NCI-H524 treated with DMSO at 0.1 percent for 48 hours (cell line): ENCODE measurements at regions not wholly inside any gene's neighbourhood (a gene's known extent, or its start where the extent isn't known, plus 50 kb on each side); places are given as distances from the start of the nearest gene placed in this dataset.

Experiments used
- DNase-seq: peaks from one replicate; lab custom pipeline; 2025; lab: John Stamatoyannopoulos, UW

DNA sequence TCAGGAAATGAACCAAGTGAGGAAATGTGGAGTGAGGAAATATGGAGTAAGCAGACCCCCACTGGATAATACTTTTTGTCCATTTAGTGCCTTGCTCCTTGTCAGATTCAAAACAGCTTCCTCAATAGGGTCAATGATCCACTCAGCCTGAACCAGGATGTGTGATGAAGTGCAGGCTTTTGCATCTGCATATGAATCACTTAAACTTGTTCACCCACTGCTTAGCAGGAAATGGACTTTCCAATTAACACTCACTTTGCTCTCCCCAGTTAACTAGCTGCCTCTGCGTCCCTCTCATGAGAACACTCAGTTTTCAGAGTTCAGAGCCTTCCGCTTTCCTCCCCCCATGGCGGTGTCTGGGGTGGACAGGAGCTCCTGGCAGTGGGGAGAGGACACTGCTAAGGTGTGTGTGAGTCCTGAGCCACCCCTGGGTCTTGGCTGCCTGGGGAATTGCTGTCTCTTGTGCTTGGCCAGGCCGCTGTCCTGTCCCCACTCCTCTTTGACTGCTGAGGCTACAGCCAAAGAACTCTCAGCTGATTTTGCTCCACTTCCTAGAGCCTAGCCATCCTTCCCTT is 621.8 kb downstream of the CDH26 start:
- no peak for DNase-seq

DNA sequence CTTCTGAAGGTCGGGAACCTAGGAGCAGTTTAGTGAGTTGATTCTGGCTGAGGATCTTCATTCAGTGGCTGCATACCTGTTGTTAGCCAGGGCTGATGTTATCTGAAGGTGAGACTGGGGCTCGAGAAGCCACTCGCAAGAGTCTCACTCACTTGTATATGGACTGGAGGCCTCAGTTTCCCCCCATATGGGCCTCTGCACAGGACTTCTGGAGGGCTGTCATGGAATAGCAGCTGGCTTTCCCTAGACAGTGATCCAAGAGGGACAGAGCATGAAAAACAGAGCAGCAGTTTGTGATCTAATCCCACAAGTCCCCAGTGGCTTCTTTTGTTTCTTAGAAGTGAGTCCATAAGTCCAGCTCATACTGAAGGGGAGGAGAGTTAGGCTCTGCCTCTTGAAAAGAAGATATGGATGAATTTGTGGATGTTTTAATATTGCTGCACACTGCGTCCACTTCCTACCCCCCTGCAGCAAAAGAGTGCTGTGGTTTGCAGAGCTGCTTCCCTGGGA is 623.4 kb downstream of the CDH26 start:
- DNase-seq = no peak

DNA sequence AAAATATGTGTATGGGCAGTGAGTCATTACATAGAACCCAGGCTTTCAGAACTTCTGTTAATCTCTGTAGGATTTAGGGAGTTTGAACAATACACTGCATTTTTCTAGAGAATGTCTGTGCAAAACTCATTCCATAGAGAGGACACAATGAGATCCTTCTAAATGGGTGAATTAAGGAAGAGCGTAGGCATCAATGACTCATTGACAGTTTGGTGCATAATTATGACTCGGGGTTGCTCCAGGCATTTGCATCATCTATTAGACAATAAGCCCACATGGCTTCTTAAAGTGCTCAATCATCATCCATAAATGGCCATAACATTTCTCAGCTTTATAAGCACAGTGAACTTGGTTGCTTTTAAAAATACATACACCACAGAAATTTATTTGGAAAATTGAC is 625.5 kb downstream of the CDH26 start:
- no peak for DNase-seq

DNA sequence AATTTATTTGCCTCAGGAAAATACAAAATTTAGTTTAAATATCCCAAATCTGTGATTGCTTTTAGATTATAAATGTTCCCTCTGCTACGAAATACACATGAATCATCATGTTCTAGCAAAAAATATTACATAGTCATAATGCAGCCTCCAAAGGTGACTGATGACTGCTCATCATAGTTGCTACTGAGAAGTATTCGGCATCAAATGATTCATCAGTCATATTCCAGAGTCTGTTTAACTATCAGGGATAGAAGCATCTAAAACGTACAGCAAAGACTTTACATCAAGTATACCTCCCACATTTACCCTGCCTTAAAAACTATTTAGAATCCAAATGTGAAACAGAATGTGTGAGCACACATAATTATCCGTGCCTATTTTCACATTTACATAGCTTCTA is 626.0 kb downstream of the CDH26 start:
- DNase-seq = no peak

DNA sequence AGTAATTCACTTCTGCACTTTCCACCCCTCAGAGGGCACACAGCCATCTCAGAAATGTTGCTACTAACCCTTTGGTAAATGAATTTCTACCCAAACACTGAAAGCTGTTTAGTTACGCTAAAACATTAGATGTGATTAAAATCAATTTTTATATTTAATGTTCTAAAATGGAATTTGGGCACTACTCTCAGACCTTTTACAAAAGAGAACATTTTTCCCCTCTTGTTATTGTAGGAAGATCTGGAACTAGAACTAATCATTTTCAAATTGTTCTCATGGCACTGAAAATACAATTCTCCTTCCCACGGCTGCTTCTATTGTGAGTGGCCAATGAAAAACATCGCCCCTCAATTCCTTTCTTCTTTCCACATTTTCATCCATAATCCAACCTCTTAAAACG is 627.4 kb downstream of the CDH26 start:
- DNase-seq = no peak

DNA sequence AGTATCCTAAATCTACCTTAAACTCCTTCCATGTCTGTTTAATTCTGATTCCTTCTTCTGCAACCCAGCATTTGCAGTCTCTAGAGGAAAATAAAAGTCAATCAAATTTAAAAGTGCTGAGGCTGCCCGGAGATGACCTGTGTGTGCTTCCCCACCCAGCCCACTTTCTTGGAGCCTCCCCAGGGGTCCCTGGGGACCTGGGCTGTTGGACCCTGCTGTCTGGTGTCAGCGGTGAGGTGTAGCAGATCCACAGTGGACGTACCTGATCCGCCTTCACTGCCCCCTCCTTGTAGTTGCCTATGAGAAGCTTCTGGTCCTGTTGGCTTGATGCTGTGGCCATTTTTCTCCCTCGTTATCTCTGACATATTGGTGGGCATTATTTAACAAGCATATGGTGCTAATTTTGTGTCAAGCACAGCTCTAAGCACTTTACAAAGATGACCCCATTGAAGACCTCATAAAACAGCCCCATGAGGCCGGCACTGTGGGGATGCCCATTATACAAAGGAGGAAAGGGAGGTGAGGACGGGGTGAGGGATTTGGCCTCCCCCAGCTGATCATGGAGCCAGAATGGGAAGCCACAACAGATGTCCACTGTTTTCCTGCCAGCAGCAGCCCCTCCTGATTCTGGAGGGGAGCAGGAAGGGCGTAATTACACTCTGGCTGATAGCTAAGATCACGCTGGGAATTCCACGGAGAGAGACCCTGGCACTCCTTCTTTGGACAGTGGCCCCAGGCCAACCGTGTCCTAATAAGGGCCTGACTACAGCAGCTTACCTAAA is 628.2 kb downstream of the CDH26 start:
- DNase-seq = peak; percentile 94

DNA sequence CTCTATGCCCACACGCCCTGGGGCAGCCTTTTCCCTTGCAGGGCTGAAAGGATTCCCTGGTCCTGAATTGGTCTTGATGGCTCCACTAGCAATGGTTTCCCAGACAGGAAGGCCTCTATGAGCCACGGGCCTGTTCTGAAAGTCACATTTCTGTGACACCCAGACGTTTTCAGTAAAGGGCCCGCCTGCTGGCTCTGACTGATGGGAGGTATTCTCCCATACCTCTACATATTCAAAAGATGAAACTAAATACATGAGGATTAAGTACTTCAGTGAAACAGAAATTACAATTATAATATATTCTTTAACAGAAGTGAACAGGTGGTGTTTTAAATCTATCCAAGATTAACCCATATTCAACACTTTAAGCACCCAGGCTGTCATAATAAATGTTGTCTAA is 629.8 kb downstream of the CDH26 start:
- peak; percentile 92 for DNase-seq

DNA sequence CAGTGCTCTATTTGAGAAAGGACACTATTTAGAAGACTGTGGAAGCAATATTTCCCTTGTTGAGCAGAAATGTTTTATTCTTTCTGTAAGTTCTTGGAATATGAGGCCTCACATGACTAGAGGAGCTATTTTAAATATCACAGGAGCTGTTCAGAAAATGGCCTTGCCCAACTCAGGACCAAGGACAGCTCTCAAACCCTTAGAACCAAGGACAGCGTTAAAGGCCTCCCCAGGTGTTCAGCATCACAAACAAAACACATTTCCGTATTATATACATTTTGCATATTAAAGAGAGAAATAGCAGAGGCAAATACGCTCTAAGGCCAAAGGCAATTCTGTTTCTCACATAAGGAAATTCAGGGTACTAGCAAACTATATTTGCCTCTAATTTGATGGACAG is 631.4 kb downstream of the CDH26 start:
- DNase-seq = no peak

DNA sequence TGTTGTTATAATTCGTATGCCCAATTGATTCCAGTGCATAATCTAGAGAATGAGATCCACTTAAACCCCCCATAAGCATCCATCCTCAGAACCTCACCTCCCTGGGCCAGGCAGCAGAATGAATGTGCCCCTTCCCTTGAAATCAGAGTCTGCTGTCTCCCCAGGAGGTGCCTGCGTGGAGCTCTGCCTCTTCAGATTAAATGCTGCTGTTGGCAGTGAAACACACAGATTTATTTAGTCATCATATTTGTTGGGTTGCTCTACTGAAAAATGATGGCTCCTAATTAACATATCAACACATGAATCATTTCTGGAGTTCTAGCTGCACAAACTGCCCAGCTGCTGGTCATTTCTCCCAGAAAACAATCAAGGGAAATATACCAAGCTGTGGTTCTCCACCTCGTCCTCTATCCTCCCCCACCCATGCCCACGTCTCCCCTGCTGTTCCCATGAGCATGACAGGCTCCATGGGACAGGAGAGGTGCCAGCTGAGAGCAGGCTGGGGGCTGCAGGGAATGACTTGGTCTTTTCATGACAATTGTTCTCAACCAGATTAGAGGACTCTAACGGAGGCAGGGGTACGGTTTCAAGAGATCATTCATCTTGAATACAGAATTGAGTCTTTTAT is 633.1 kb downstream of the CDH26 start:
- DNase-seq = no peak

DNA sequence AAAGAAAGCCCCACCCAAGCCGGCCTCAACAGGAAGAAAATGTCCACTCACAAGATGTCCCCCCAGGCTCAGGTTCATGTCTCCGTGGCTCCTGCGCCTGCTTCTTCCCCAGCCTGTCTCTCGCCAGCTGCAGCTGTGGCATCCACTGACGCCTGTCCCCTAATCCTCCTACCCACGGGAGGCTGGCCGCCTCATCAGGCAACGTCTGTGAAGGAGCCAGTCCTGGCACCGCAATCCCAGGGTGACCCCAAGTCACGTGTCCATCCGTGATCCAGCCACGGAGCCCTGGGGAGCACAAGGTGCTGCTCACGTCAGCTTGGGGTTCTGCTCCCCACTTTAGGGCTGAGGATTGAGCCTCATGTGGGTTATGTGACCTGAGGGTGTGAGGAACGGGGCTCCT is 640.3 kb downstream of the CDH26 start:
- DNase-seq = no peak

DNA sequence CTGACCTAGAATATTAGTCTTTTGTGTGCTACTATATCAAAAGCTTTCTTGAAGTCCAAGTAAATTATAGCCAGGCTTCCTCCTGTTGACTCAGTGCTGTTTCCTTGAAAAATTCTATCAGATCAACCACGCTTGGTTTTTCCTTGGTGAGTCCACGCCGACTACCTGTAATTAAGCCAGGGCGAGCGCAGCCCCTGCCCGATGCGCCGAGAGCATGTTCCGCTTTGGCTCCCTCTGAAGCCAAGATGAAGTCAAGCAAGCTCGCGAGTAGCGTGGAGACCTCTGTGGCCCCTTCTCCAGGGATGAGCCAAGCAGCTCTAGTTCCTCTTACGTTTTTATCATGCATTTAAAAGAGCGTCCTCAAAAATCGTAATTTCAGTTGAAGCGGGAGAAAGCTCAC is 641.2 kb downstream of the CDH26 start:
- DNase-seq = no peak

DNA sequence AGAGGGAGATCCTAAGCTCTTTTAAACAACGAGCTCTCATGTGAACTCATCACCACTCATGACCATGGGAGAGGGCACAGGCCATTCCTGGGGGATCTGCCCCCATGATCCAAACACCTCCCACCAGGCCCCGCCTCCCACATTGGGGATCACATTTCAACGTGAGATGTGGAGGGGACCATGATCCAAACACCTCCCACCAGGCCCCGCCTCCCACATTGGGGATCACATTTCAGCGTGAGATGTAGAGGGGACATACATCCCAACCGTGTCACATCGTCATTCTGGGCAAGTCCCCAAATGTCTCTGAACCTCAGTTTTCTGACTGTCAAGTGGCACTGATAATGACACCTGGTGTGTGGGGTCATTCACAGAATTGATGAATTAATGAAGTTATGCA is 641.8 kb downstream of the CDH26 start:
- no peak for DNase-seq

DNA sequence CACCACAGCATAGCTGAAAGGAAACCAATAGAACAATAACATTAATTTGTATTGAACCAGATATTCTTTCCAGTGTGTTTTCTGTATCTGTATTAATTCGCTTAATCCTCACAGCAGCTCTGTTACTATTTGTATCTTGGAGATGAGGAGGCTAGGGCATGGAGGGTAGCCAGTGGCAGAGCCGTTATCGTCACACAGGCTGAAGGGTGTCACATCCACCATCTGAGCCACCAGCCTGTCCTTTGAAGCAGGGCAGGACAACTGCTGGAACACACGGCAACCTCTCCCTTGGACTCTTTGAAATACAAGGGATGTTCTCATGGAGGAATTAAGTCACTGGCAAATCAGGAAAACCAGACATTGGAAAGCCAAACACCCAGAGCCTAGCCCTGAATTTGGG is 628.0 kb upstream of the CDH4 start:
- no peak for DNase-seq

DNA sequence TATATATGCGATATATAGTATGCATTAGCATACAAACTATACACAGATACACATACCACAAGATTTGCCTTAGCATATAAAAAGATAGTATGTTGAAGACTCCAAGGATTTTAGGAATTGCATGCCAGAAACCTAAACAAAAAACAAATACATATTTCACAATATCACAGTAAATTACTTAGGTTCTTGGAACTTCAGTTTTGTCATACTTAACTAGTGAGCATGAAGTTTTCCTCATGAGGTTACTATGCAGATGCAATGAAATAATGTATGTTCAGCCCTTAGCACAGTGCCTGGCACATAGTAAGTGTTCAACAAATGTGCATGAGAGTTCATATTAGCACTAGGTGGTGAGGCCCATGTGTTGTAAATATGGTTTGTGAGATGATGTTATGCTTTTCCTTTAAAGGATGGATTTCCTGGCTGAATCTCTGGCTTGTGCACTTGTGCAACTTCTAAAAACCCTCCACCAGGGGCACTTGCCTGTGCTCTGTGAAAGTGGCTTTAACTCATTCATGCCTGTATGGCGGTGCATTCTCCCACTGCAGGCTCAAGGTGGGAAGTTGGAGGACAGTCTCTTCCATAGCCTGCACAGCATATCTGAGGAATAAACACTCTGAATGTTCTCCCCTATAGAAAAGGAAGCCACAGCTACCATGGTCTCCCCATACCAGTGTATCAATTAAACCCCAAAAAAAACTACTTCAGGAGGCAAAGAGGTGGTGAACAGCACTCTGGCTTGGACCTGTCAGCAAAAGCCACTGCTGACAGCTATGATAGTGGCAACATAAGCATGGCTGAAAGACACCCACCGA is 624.1 kb upstream of the CDH4 start:
- DNase-seq = no peak

DNA sequence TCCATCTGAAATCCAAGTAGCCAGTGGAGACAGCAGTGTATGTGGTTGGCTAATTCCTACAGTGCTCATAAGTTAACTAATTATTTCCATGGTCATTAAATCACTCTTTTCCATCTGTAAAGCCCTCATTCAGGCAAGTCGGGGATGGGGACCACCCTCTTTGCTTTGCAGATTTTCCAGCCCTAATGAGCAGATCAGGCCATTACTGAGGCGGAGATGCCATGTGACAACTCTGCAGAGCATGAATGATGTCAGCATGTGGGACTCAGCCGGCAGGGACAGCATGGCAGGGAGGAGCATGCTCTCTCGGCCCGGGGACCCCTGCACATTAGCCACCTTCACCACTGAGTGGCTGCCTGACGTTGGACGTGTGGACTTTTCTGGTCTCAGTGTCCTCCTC is 623.3 kb upstream of the CDH4 start:
- no peak for DNase-seq

DNA sequence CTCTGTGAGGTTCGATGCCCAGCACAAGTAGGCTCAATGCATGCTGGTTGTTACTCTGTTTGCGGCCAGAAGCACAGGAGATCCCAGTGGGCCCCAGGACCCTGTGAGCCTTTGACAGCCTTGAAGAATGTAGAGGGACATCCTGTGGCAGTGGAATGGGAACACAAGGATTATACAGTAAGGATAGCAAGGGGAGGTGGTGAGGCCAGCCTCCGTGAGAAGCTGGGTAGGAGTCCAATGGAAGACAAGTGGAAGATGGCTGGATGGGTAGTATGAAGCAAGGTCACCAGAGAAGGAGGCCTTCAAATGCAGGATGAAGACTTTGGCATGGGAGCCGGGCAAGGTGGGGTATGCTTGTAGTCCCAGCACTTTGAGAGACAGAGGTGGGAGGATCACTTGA is 622.9 kb upstream of the CDH4 start:
- no peak for DNase-seq

DNA sequence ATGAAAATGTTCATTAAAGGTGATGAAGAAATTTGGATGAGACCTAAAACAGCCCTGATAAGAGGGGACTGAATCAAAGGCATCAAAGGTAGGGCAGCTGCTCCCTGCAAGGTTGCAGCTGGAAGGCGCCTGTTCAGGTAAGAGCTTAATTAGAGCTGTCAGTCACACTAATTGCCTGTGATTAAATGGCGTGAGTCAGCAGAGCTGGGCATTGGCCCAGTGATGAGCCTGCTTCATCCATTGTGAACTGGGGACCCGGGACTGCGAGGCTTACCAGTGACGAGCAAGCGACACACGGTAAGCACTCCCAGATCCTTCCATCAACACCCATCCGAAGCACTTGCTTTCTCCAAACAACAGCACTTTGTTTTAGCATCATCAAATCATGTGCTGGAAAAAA is 621.5 kb upstream of the CDH4 start:
- DNase-seq = peak; percentile 51

DNA sequence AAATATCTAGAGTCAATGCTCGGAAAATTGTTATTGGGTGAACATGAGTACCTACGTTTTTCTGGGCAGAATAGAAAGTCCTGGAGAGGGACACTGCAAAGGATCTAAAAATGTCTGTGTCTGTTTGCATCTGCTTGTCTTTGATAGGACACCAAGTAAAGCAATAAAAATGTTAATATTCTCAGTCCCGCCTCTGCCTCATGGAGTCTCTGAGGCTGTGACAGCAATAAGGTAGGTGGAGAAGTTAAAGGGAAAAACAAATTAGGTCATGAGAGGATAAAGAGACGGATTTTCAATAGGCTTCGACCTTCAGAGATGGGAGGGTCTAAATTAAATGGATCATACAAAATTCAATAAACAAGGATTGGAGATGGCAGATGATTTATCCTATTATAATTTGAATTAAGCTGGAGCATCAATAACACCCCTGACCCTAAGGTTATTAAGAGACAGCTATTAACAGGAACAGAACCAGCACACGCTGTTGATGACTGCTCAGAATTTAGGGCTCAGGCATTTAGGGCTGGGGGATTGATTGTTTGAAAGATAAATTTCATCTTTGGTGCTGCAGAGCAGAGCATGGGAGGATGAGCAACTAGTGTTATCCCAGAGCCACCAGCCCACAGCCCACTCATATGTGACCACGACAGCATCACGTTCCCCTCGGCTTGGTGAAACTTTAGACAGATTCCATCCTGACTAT is 620.3 kb upstream of the CDH4 start:
- no peak for DNase-seq

DNA sequence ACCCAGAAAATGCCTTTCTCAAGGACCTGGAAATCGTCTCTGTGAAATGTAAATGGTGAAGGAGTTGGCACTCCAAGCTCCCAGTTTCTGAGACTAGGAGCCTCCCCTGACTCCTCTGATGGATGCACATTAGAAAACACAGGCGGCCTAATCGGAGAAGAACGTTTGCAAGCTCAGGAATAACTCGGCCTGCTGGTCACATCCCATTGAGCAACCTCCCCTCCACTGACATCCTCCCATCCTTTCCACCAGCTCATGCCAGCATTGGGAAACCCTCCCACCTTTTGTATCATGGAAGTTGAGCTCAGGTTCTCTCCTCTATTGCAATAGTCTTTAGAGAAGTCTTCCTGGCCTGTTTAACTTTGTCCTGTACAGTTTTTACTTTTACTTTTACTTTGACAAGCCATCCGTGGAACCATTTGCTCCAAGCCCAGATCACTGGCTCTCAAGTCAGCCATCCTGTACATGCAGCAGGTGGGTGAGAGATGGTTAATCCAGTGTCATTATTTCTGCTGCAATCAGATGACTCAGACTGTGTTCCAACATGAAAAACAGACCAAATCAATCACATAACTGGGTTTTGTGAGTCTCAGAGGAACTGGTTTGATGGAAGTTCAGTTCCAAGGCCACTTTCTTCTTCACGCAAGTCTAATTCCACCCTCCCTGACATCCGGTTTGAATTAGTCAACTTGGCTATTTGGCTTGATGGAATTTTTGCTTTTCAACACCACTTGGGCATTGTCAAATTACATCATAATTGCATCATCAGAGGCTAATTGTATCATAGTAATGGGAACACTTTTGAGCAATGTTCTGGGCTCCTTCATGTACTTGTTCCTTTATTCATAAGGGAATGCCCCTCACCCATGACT is 619.4 kb upstream of the CDH4 start:
- no peak for DNase-seq

DNA sequence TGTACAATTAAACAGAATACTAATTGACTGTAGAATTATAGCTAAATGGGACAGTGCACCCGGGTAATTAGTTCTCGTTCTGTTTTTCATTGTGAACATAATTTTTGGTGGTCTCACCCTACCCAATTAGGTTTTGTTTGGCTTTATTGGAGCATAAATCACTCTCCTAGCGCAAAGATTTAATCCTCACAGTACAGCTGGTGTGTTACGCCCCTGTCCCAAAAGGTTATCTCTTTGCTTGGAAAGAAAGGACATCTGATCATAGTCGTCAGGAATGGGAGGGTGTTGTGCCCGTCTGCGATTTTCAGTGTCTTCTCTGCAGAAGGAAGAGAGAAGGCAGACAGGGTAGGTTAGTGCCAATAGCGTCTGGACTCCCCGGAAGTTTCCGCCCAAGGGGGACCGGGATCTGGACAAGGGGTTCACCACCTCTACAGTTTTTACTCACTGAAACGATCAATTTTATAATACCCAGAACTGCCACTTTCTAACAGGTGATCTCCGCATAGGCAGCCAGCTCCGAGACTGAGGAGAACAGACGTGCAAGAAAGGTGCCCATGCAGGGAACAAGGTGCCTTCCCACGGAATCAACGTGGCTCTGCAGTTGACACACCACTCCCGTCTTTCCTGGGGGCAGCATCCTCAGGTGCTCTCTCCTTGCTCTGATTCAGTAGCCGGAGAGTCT is 617.4 kb upstream of the CDH4 start:
- DNase-seq = no peak
